ENCODE measurements at regions not wholly inside any gene's neighbourhood (a gene's known extent, or its start where the extent isn't known, plus 50 kb on each side); places are given as distances from the start of the nearest gene placed in this dataset.

DNA sequence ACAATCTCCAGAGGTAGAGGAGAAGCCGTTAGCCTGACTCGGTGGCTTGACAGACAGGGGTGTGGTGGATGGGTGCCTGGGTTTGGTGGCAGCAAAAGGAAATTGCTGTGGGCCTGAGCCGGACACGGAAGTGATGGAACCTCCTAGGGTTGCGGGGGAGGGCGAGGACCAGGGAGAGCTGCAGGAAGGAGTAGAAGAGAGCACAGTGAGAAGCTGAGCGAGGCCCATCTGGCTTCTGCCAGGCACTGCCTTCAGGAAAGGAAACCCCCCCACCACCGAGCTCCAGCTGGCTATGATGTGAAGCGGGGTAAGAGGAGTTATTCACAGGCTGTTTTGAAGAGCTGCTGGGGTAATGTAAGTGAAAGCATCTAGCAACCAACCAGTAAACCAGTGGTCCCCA is 134.6 kb downstream of the TSN start:
- ATAC-seq (ENCODE audit: insufficient number of reproducible peaks, low FRiP score, low read depth), result no peak
- no peaks in the 10 kb centered on the region for H3K36me3 ChIP-seq
- H3K27me3 ChIP-seq (replicated peaks; ENCODE audit: insufficient read depth), result no peaks in the 10 kb centered on the region
- no peak overlapping the region for H3K4me3 ChIP-seq
- no peak overlapping the region for H3K27ac ChIP-seq
- no peaks in the 10 kb centered on the region for H3K9me3 ChIP-seq
- H3K4me1 ChIP-seq (ENCODE audit: control insufficient read depth in 1 of 2, low read depth in 2 of 2), result no peaks in the 10 kb centered on the region
- no peak for DNase-seq (ENCODE audit: low spot score)
- TF ChIP-seq, protein P1, sequence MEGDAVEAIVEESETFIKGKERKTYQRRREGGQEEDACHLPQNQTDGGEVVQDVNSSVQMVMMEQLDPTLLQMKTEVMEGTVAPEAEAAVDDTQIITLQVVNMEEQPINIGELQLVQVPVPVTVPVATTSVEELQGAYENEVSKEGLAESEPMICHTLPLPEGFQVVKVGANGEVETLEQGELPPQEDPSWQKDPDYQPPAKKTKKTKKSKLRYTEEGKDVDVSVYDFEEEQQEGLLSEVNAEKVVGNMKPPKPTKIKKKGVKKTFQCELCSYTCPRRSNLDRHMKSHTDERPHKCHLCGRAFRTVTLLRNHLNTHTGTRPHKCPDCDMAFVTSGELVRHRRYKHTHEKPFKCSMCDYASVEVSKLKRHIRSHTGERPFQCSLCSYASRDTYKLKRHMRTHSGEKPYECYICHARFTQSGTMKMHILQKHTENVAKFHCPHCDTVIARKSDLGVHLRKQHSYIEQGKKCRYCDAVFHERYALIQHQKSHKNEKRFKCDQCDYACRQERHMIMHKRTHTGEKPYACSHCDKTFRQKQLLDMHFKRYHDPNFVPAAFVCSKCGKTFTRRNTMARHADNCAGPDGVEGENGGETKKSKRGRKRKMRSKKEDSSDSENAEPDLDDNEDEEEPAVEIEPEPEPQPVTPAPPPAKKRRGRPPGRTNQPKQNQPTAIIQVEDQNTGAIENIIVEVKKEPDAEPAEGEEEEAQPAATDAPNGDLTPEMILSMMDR (IDR thresholded peaks at IDR 0.05), result no peak

DNA sequence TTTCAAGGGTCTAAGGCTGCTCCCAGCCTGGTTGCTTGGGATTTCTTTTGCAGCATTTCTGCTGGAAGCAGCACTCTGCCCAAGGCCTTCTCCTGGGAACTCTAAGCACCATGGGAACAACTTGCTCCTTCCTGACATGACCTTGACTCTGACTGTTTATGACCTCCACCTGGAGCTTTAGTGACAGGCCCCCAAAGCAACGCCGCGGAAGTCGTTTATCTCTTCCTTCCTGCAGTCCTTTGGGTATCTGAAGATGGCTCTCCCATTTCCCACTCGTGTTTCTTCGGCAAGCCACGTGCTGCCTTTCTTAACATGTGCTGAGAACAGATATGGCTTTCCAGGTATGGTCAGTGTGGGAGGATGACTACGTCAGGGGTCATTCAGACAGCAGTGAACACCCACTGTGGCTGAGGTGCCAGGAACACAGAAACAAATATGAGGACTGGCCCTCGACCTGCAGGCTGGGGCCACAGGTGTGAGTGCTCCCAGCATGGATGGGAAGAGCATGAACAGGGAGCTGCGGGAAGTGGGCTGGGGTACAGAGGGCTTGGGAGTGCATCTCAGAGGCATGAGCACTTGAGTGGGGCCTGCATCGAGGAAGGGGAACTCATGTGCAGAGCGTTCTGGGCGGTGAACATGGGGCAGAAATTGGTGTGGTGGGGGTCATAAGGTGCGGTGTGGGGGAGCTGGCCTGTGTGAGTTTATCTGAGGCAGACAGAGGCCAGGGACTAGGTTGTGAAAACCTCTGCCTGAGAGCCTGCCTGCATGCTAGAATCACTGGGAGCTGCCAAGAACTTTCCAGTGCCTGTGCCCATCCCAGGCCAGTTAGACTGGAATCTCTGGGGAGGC is 140.5 kb downstream of the TSN start:
- TF ChIP-seq, protein P1 (IDR thresholded peaks at IDR 0.05), result no peak
- Histone ChIP-seq H3K27me3 (replicated peaks; ENCODE audit: insufficient read depth) (no peaks in the 10 kb centered on the region), H3K36me3 (no peaks in the 10 kb centered on the region), H3K9me3 (no peaks in the 10 kb centered on the region), H3K27ac (no peak overlapping the region), H3K4me3 (no peak overlapping the region), H3K4me1 (ENCODE audit: control insufficient read depth in 1 of 2, low read depth in 2 of 2) (no peaks in the 10 kb centered on the region)
- DNase-seq (ENCODE audit: low spot score) (no peak), ATAC-seq (ENCODE audit: insufficient number of reproducible peaks, low FRiP score, low read depth) (no peak)

DNA sequence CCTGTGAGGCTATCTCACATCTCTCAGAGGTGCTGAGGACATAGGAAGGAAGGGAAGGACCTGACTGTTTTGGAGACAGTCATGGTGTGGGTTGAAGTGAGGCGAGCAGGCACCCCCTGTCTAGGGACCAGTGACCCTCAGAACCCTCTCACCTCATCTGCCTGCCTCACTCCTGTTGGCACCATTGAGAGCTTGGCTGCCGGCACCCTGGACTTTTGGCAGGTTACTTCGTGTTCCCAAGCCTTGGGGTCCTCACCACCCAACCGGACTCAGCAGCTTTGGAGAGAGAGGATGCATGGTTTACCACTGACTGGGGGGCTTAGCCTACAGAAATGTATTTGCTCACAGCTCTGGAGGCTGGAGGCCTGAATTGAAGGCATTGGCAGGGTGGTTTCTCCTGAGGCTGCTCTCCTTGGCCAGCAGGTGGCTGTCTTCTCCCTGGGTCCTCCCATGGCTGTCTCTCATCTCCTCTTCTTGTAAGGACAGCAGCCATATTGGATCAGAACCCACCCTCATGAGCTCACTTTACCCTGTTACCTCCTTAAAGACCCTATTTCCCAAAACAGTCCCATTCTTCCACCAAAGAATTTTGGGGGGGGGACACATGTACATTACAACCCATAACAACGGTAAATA is 142.0 kb downstream of the TSN start:
- Histone ChIP-seq H3K4me3 (no peak overlapping the region), H3K27ac (no peak overlapping the region), H3K36me3 (no peaks in the 10 kb centered on the region), H3K9me3 (no peaks in the 10 kb centered on the region), H3K27me3 (replicated peaks; ENCODE audit: insufficient read depth) (no peaks in the 10 kb centered on the region), H3K4me1 (ENCODE audit: control insufficient read depth in 1 of 2, low read depth in 2 of 2) (no peaks in the 10 kb centered on the region)
- DNase-seq (ENCODE audit: low spot score) (no peak), ATAC-seq (ENCODE audit: insufficient number of reproducible peaks, low FRiP score, low read depth) (no peak)
- TF ChIP-seq, protein P1 (IDR thresholded peaks at IDR 0.05), result peak; percentile 14

DNA sequence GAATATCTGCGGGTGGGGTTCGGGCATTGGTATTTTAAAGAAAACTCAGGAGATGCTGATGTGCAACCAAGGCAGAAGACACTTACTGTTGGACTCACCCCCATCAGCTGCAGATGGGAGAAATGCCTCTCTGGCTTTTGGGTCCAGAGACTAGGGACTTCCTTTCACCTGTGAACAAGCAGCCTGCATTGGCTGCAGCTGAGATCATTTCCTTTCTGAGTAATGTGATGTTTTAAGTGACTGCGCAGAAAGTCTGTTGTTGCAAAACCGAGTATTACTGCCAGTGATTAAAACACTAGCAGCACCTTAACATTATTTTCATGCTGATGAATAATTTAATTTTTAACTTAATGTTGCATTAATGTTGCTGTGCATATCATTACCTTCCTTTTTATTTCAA is 143.0 kb downstream of the TSN start:
- no peak overlapping the region for H3K4me3 ChIP-seq
- no peak for ATAC-seq (ENCODE audit: insufficient number of reproducible peaks, low FRiP score, low read depth)
- no peaks in the 10 kb centered on the region for H3K9me3 ChIP-seq
- no peak overlapping the region for H3K27ac ChIP-seq
- no peaks in the 10 kb centered on the region for H3K27me3 ChIP-seq (replicated peaks; ENCODE audit: insufficient read depth)
- TF ChIP-seq, protein P1 (IDR thresholded peaks at IDR 0.05), result no peak
- no peaks in the 10 kb centered on the region for H3K36me3 ChIP-seq
- no peak for DNase-seq (ENCODE audit: low spot score)
- peaks cover 0 to 4% of the 10 kb centered on the region in 2 donors for H3K4me1 ChIP-seq (ENCODE audit: control insufficient read depth in 1 of 2, low read depth in 2 of 2)

DNA sequence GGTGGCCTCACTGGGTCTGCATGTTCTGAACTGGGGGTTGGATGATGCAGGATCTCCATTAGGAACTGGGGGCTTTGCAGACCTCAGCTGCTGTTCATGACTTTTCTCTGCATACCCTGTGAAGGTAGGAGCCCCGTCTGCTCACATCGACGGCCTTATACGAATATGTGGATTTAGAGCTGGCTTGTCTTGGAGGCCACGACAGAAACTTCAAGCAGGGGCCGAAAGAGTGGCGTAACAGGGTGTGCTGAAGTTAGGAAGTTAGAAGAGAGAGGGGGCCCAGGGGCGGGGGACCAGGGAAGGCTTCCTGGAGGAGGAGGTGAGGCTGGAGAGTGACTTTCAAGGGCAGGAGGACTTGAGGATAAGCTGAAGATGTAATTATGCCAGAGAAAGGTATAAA is 144.9 kb downstream of the TSN start:
- Histone ChIP-seq H3K27ac (no peak overlapping the region), H3K9me3 (no peaks in the 10 kb centered on the region), H3K4me3 (no peak overlapping the region), H3K27me3 (replicated peaks; ENCODE audit: insufficient read depth) (no peaks in the 10 kb centered on the region), H3K4me1 (ENCODE audit: control insufficient read depth in 1 of 2, low read depth in 2 of 2) (peaks cover 0 to 4% of the 10 kb centered on the region in 2 donors), H3K36me3 (no peaks in the 10 kb centered on the region)
- no peak for ATAC-seq (ENCODE audit: insufficient number of reproducible peaks, low FRiP score, low read depth)
- no peak for DNase-seq (ENCODE audit: low spot score)
- TF ChIP-seq, protein P1 (IDR thresholded peaks at IDR 0.05), result no peak
